ENCODE measurements at regions not wholly inside any gene's neighbourhood (a gene's known extent, or its start where the extent isn't known, plus 50 kb on each side); places are given as distances from the start of the nearest gene placed in this dataset.
"Not testable (repeated sequence)": the region's sequence is repeated elsewhere in the genome, so short reads cannot be mapped to it uniquely, and the experiment has no call there.

GRCh38 chr17:5922476-5922875 lies 147.7 kb upstream of the WSCD1 start:
- no peak overlapping the region for H3K4me3 ChIP-seq (ENCODE audit: low read depth, low read length)
- DNase-seq (ENCODE audit: low read depth): no peak
- TF ChIP-seq MAX (IDR thresholded peaks at IDR 0.05; ENCODE audit: low read depth, low read length) (no peak), MYC (IDR thresholded peaks at IDR 0.05; ENCODE audit: low read depth, low read length) (no peak), CTCF (IDR thresholded peaks at IDR 0.05; ENCODE audit: low read depth, low read length) (no peak), POLR2A (IDR thresholded peaks at IDR 0.05; ENCODE audit: extremely low read depth, insufficient read length) (no peak)

- no peak for DNase-seq (ENCODE audit: low read depth)
- TF ChIP-seq MAX (IDR thresholded peaks at IDR 0.05; ENCODE audit: low read depth, low read length) (no peak), MYC (IDR thresholded peaks at IDR 0.05; ENCODE audit: low read depth, low read length) (no peak), POLR2A (IDR thresholded peaks at IDR 0.05; ENCODE audit: extremely low read depth, insufficient read length) (no peak), CTCF (IDR thresholded peaks at IDR 0.05; ENCODE audit: low read depth, low read length) (no peak)
- no peak overlapping the region for H3K4me3 ChIP-seq (ENCODE audit: low read depth, low read length)
Measured at GRCh38 chr17:5929721-5930120, 140.5 kb upstream of the WSCD1 start.

- H3K4me3 ChIP-seq (ENCODE audit: low read depth, low read length); DNase-seq (ENCODE audit: low read depth): not testable (repeated sequence)
Measured at GRCh38 chr17:5930555-5930954, 139.6 kb upstream of the WSCD1 start.

- no peak overlapping the region for H3K4me3 ChIP-seq (ENCODE audit: low read depth, low read length)
- DNase-seq (ENCODE audit: low read depth): no peak
- TF ChIP-seq MAX (IDR thresholded peaks at IDR 0.05; ENCODE audit: low read depth, low read length) (no peak), CTCF (IDR thresholded peaks at IDR 0.05; ENCODE audit: low read depth, low read length) (no peak), POLR2A (IDR thresholded peaks at IDR 0.05; ENCODE audit: extremely low read depth, insufficient read length) (no peak), MYC (IDR thresholded peaks at IDR 0.05; ENCODE audit: low read depth, low read length) (no peak)
Measured at GRCh38 chr17:5931616-5932015, 138.6 kb upstream of the WSCD1 start.

GRCh38 chr17:5933430-5933829 lies 136.7 kb upstream of the WSCD1 start:
- TF ChIP-seq MAX (IDR thresholded peaks at IDR 0.05; ENCODE audit: low read depth, low read length): no peak
- no peak for TF ChIP-seq POLR2A (IDR thresholded peaks at IDR 0.05; ENCODE audit: extremely low read depth, insufficient read length)
- no peak for TF ChIP-seq MYC (IDR thresholded peaks at IDR 0.05; ENCODE audit: low read depth, low read length)
- no peak for TF ChIP-seq CTCF (IDR thresholded peaks at IDR 0.05; ENCODE audit: low read depth, low read length)
- DNase-seq (ENCODE audit: low read depth): no peak

GRCh38 chr17:5941258-5941657 lies 128.9 kb upstream of the WSCD1 start:
- no peak overlapping the region for H3K4me3 ChIP-seq (ENCODE audit: low read depth, low read length)
- no peak for DNase-seq (ENCODE audit: low read depth)
- no peak for TF ChIP-seq MYC (IDR thresholded peaks at IDR 0.05; ENCODE audit: low read depth, low read length)
- no peak for TF ChIP-seq POLR2A (IDR thresholded peaks at IDR 0.05; ENCODE audit: extremely low read depth, insufficient read length)
- TF ChIP-seq CTCF (IDR thresholded peaks at IDR 0.05; ENCODE audit: low read depth, low read length): no peak
- TF ChIP-seq MAX (IDR thresholded peaks at IDR 0.05; ENCODE audit: low read depth, low read length): no peak

More at GRCh38 chr17:5933430-5933829, 136.7 kb upstream of the WSCD1 start:
- no peak overlapping the region for H3K4me3 ChIP-seq (ENCODE audit: low read depth, low read length)

Measured in NB4 (cell line).